ENCODE measurements at regions not wholly inside any gene's neighbourhood (a gene's known extent, or its start where the extent isn't known, plus 50 kb on each side); places are given as distances from the start of the nearest gene placed in this dataset.
A peak's percentile ranks its signal among the peaks of the same experiment; 100 is the strongest.

DNA sequence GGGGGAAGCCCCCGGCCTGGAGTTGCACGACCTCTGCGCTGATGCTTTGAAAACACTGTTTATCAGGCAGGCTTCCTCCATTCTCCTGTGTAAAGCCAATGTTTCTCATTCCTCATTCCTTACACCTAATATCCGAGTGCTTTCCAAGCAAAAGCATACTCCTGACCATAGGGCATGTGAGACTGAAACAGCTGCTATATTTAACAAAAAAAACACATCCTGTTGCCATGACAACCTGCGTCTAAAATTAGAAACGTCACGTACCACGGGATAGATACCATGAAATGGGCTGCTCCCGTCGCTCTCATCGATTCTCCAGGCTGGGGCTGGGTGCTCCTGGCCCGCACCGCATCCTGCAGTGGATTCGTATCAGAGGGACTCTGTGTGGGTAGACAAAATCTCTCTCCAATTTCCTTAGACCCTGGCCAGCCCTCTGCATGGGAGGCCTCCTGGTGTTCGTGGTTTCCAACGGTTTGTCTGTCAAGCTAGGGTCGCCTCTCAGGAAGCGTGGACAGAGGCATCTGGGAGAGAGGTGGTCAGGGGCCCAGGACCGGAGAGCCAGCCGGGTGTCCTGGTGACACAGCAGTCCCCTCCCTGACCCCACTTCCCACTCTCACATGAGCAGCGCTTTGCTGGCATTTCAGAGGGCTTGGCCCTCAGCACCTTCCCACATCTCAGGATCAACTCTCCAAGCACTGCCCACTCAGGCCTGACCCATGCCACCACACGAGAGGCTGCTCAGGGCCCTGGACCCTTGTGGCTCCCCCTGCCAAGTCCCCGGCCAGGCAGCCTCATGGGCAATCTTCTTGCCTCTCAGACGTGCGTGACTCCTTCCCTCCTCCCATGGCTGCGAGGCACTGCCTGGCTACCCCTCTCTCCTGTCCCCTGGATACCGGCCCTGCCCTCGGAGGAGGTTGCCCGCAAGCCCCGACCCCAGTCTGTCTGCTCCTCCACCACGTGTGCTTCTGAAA lies 268.1 kb downstream of the NDUFA10 start:
- peak; percentile 2 to 16 for DNase-seq

DNA sequence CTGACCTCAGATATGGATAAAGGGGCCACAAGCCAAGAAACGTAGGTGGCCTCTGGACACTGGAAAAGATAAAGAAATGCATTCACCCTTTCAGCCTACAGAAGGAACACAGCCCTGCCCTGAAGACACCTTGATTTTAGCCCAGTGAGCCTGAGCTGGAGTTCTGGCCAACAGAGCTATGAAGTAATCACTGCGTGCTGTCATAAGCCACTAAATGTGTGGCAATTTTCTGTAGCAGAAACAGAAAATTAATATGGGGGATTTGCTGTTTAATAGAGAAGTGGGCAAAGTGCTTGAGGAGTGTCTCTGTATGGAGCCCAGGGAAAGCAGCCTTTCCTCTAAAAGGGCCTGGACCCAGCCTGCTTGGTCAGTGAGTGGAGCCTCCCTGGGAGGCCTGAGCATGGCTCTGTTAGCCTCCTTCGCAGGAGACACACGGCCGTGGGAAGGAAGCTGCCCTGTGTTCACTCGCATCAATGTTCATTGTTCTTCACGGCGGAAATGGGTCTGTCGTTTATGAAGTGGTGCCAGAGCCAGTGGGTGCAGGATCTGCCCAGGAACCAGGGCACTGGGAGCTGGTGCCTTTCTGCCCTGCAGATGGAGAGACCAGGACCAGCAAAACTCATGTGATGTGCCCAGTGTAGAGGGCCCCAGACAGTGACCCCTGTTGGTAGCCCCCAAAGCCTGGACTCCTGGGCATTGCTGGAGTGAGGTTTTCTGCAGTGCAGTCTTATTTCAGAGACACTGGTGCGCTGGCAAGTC lies 268.9 kb downstream of the NDUFA10 start:
- no peak for DNase-seq

DNA sequence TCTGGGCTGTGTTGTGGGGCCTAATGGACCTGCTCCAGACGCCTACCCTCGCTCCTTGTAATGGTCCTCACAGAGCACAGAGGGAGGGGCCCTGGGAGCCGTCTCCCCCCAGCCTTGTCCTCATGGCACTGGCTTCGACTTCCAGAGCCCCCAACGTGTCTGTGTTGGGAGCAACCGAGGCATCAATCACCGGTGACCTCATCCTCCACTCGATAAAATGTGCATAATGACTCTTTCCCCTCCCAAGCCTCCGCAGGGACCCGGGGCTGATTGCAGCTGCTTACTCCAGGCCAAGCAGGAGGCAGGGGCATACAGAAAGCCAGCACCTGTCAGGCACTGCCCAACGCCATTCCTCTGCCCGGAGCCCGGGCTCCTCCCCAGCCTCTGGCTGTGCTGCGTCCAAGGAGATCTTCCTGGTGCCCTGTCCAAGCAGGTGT lies 271.7 kb downstream of the NDUFA10 start:
- no peak for DNase-seq

DNA sequence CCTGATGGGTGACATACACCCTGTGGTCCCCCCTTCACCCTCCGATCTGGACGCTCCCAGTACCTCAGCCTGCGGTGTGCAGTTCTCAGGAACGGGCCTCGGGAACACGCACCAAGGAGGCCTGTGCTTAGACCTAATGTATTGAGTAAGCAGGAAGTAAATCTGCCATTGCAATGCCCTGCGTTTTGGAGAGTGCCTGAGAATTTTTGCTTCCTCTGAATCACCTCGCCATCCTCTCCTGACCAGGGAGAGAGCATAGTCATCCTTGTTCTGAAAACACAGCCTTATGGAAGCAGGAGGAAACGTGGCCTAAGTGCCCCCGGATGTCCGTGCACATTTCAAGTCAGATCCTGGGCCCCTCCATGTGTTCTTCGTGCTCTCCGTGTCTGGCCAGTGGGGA lies 272.2 kb downstream of the NDUFA10 start:
- DNase-seq: no peak

DNA sequence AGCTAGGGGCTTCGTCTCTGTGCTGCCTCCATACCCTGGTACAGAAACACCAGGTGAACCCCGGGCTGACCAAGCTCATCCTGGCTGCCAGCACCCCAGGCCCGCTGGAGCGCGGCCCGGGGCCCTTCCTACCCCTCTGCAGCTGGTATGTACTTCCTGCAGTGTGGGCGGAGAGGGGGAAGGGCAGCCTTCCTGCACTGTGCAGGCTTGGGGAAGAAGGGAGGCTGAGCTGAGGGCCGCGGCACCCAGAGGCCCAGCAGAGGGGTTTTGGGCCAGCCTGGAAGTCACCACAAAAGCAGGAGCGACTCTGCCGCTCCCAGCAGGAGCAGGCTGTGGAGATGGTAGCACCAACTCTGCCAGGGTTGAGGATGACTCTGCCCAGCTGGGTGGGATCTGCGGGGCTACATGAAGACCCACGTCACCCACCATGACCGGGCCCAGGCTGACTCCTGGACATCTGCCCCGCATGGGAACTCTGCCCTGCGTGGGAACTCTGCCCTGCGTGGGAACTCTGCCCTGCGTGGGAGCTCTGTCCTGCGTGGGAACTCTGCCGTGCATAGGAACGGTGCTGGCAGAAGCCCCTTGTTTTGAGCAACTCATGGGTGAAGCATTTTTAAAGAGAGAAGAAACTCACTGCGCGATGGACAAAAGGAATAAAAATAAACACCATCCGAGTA lies 273.3 kb downstream of the NDUFA10 start:
- DNase-seq: peak; percentile 14 to 35

DNA sequence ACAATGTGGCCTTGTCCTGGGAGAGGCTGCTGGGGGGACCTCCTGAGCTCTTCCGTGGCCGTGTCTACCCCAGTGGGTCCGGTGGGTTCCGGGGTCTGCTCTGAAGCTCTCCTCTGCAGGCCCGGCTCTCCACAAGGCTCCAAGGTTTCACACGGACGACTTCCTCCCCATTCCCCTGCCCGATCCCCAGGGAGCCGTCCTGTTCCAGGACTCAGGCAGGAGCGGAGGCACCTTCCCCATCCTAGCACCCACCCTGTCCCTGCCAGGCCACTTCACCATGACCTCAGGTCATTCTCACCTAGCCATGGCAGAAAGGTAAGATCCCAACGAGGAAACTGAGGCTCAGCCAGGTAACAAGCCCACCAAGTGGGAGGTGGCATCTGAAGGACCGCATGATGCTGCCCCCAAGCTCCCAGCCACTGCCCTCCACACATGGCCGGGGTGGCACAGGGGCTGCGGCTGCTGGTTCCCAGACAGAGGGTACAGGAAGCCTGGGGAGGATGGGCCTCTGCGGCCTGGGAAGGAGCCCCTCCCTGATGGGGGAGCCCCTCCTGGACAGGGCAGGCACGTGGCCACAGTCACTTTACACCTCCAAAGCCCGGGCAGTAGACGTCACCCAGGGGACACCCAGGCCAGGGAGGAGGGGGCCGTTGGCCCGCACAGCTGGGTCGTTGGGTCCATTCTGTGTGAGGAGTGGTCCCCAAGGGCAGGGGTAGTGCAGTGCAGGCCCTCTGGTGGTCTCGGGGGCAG lies 274.0 kb downstream of the NDUFA10 start:
- no peak for DNase-seq

DNA sequence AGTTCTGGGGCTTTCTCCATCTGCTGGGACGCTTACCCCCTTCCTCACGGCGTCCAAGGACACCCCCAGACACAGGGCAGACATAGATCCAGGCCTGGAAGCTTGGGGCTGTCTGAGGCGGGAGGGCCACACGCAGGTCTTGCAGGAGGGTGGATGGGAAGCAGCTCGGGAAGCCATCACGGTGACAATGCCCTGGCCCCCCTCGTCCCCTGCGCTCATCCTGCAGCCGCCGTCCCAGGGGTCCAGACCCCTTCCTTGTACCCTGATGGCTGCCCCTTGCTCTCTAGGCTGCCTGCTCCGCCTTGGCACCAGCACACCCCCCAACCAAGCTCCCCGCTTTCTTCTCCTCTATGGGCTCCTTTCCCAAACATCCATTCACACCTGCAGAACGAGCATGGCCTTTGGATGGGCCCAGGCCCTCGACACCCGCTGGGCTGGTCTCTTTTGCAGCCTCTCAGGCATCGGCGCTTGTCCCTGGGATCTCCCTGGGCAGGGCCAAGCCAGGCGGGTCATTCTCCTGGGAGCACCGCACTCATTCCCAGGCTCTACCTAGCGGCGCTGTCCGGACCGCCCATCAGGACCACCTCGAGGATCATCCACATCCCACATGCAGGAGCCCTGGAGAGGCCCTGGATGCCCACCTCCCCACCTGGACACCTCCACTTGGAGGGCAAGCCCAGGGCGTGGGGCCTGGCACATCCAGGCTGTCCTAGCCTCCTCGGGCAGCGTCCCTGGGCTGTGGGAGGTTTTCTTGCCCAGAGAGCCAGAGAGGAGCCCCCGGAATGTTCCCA lies 274.9 kb downstream of the NDUFA10 start:
- no peak for DNase-seq

DNA sequence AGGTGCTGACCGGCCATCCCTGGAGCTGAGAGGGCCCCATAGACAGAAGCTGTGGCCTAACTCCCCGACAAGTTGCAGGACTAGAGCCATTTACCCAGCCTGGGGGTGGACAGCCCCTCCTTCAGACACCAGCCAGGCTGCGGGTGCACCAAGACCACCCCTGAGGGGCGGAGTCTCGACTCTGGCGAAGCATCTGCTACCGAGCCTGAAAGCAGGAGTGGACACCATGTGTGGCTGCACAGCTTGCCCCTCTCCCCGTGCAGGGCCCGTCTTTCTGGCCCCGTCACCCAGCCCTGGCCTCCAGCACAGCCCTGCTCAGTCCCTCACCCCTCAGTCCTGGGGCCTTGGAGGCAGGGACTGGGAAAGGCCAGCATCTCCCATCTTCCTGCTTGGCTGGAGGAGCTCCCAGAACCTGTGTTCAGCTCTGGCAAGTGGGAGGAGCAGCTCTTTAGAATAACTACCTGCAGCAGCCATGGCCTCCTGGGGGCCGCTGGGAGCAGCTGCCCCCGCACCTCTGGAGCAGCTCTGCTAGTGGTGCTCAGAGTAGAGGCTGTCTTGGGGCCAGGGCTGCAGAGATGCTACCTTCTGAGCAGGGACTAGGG lies 275.8 kb downstream of the NDUFA10 start:
- no peak for DNase-seq

DNA sequence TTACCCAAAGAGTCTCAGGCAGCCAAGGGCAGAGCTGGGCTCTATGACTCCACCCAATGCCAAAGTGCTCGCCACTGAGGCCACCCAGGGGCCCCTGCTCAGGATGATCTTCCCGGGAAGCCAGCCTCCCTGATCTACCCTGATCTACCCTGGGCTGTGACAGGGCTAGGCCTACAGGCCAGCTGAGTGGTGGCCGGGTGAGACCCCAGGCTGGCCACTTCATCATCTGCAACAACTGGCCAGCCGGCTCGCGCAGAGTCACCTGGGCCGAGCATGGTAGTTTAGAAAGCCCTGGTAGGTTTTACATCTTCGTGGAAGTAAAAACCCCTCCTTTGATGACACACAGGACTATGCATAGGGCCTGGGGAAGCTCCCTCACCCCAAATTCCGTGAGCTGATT lies 276.3 kb downstream of the NDUFA10 start:
- DNase-seq: no peak

DNA sequence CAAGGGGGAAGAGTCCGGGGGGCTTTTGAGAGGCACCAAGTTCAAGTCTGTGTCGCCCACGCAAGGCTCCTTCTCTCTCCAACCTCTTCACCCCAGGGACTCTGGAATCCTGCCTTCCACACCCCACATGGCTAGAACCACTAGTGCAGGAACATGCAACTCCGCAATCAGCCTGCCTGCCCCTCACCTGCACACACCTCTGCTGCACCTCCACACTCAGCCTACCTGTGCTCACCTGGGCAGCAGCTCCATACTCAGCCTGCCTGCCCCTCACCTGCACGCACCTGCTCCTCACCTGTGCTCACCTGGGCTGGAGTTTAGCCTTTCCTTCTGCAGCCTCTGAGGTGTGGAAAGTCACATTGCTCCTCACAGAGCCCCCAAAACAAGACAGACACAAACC lies 277.4 kb downstream of the NDUFA10 start:
- no peak for DNase-seq

DNA sequence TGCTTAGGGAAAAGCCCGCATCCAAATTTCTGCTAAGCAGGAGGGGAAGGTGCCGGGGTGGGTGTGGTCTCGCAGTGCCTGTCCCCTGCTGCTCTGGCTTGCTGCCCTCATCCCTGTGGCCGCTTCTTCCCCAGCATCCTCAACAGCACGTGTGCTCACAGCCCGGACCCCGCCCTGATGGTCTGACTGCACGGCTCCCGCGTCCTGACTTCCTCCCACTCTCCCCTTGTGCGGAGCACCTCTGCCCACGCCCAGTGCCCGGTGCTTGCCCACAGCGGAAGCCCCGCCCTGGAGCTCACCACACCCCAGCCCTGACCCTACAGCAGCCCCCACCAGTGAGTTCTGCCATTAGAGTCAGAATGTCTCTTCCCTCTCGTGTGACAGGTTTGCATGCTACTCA lies 277.9 kb downstream of the NDUFA10 start:
- DNase-seq: no peak

DNA sequence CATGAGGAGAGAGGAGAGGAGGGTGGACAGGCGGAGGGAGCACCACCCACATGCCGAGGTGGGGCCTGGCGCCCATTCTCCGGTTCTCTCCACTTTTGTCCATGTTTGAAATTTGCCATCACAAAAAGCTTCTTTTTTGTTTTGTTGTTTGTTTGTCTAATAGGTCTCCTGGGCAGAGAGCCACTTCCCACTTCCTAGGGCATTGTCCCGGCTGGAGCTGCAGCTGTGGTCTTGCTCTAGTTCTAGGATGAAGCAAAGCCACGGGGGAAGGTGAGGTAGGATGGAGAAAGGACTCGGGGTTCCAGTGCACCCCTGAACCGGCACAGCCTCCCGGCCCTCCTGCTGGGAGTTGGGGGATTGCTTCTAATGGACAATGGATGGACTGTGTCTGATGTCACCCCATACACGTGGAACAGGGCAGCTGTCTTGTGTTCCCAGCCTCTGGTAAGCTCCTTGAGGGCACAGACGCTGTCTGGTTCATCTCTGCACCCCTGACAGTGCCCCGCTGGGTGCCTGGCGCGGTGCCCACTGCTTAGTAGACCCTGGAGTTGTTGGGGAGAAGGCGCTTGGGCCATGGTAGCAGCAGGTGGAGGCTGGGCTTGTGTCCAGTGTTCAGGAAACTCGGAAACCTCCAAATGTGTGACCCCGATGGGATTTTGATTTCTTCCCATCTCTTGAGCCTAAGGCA lies 278.4 kb downstream of the NDUFA10 start:
- DNase-seq: no peak

DNA sequence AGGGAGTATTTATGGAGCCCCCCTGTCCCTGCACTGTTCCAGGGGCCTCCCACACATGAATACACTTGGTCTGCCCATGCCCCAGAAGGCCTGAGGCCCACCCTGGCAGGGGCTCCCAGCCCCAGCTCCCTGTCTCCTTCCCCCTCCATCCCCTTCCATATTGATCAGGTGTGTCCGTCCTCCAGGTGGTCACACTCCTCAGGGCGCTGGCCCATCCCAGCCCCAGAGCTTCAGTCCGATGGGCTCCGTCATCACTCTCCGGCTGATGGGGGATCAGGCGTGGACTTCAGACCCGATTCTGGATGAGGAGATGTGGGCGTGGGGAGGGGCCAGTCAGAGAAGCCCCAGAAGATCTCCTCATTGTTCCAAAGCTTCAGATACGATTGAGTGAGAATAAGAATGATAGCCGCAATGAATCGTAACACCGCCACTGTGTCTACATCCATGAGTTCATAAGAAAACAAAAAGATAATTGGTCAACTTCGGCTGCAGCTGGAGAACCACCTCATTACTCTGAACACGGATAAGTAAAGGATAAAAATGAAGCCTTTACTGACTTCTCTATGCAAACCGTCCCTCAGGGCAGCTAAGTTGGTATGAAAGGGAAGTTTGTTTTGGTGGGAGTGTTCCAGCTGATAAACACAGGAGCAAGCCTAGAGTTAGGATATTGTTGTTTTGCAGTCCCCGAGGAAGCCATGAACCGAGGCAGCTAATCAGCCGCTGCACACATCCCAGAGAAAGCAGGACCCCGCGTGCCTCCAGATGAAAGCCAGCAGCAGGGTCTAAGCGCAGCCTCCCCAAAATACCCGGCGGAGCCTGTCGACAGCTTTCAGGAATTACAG lies 279.5 kb downstream of the NDUFA10 start:
- DNase-seq: no peak

DNA sequence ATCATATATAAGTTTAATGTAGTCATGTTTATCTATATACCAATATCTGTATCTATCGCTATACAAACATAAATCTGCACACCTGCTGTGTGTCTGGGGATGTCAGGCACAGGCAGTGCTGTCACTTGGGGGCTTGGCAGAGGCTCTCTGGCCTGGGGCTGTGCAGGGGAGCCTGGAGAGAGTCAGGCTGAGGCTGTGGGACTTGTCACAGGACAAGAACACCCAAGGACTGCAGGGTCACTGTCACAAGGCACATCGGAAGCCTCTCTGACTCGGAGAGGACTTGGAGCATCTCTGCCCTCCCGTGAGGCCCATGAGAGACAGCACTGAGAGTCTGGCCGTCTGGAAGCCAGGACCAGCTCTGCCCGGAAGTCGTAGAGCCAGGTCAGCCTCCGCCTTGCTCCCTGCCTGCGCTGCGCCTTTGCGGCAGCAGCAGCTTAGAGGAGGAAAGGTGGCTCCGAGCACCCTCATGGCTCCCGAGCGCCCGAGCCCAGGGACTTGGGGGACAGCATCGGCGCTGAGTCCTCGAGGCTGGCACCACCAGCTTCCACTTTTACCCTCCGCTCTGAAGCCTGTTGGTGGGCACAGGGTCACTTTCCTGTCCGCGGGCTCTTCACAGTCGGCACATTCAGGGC lies 280.3 kb downstream of the NDUFA10 start:
- DNase-seq: no peak

DNA sequence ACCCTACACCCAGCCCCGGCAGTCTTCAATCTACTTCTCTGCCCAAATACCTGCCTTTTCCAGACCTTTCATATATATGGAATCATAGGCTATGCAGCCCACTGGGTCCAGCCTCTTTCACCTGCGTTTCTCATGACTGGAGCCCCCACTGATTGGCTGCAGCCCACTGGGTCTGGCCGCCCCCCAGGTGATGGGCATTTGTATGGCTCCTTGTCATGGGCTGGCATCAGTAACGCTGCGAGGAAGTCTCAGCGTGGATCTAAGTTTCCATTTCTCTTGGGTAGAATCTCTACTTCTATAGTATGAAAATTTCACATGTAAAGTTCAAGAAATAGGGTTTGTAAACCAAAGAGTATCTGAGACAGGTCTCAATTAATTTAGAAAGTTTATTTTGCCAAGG lies 281.9 kb downstream of the NDUFA10 start:
- no peak for DNase-seq

DNA sequence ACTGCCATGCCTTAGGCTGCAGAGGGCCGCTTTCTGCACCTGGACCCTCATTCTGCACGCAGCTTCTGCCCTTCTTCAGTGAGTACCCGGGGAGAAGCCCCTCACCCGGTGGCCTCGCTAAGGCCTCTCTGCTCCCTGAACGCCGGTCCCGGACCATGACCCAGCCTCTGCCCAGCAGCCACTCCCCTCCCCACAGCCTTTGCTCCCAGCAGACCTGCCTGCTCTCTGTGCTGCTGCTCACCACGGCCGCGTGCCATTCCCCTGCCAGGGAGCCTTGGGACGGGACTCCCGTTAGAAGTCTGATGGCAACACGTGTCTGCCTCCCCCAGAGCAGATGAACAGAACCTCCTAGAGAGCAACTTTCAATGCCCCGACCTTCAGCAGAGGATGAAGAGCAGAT lies 282.8 kb downstream of the NDUFA10 start:
- no peak for DNase-seq

DNA sequence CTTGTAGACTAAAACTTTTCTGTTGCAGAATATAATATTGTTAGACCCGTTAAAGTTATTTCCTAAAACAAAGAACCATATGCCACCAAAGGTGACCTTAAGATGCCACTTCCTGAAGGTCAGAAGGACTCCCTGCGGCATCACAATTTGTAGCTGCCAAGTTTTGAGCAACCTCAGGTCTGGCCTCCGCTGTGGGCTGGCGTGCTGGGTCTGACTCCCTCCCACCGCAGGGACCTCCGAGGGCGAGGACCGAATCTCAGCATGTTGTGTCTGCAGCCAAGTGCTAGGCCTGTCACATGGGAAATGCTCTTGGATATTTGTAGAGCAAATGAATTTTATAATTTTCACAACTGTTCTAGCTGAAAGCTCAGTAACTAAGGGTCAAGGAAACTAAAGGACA lies 285.9 kb downstream of the NDUFA10 start:
- no peak for DNase-seq

DNA sequence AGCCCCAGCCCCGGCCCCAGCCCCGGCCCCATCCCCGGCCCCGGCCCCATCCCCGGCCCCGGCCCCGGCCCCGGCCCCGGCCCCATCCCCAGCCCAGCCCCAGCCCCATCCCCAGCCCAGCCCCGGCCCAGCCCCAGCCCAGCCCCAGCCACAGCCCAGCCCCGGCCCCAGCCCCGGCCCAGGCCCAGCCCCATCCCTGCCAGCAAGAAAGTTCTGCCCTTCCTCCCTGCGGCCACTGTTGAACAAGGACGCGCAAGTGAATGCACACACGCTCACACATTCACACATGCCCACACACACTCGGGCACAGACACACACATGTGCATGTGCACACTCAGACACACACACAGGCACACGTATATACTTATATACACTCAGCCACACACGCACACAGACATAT lies 287.0 kb downstream of the NDUFA10 start:
- no peak for DNase-seq

DNA sequence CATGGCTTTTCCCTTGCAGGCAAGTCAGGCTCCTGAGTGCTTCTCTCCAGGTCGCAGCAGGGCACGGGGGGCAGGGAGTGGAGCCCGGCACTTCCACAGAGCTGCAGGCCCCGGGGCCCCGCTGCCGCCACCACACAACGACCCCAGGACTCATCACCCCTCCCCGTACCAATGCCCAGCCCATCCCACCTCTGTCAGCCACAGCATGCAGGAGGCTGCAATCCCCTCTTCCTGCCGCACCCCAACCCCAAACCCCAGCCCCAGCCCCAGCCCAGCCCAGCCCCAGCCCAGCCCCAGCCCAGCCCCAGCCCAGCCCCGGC lies 288.0 kb downstream of the NDUFA10 start:
- no peak for DNase-seq
